ENCODE measurements at regions not wholly inside any gene's neighbourhood (a gene's known extent, or its start where the extent isn't known, plus 50 kb on each side); places are given as distances from the start of the nearest gene placed in this dataset.

GRCh38 chr15:81814882-81815455, 230.8 kb downstream of the MEX3B start:
- no peaks in the 10 kb centered on the region for H3K4me1 Mint-ChIP-seq

GRCh38 chr15:81813215-81813614, 232.6 kb downstream of the MEX3B start:
- no peak overlapping the region for H3K27ac ChIP-seq (ENCODE audit: low read depth, low read length)
- H3K36me3 ChIP-seq (ENCODE audit: control insufficient read depth, insufficient read depth, low read length) = no peaks in the 10 kb centered on the region
- no peak overlapping the region for H3K27ac Mint-ChIP-seq
- 52 to 60% methylated on average over 1 to 3 of the region's 3 CpGs for WGBS, 2 experiments (ENCODE audit: insufficient coverage in 1 of 2, insufficient read length in 1 of 2)
- TF ChIP-seq CTCF (conservative IDR thresholded peaks at IDR 0.05) = peak; percentile 83
- no peaks in the 10 kb centered on the region for H3K9me3 Mint-ChIP-seq
- H3K4me3 Mint-ChIP-seq = no peak overlapping the region
- H3K9ac ChIP-seq (ENCODE audit: extremely low read depth, low read length, poor library complexity, severe bottlenecking) = no peak overlapping the region
- DNase-seq = peak; percentile 79
- H3K4me3 ChIP-seq (ENCODE audit: low read length) = no peak overlapping the region
- H3K9me3 ChIP-seq (ENCODE audit: control insufficient read depth, low read length) = no peaks in the 10 kb centered on the region
- H3K4me1 ChIP-seq (ENCODE audit: control insufficient read depth, insufficient read depth, low read length) = peaks cover 2% of the 10 kb centered on the region
- H3K36me3 Mint-ChIP-seq (ENCODE audit: low read depth) = peaks cover 4% of the 10 kb centered on the region
- no peaks in the 10 kb centered on the region for H3K27me3 ChIP-seq (ENCODE audit: control insufficient read depth, insufficient read depth, low read length, poor library complexity, severe bottlenecking)
- no peaks in the 10 kb centered on the region for H3K27me3 Mint-ChIP-seq (ENCODE audit: insufficient read depth)
- peaks cover 9% of the 10 kb centered on the region for H3K4me1 Mint-ChIP-seq

More at GRCh38 chr15:81814882-81815455, 230.8 kb downstream of the MEX3B start:
- no peaks in the 10 kb centered on the region for H3K9me3 Mint-ChIP-seq
- Histone ChIP-seq H3K9me3 (ENCODE audit: control insufficient read depth, low read length) (no peaks in the 10 kb centered on the region), H3K9ac (ENCODE audit: extremely low read depth, low read length, poor library complexity, severe bottlenecking) (no peak overlapping the region), H3K27ac (ENCODE audit: low read depth, low read length) (no peak overlapping the region), H3K27me3 (ENCODE audit: control insufficient read depth, insufficient read depth, low read length, poor library complexity, severe bottlenecking) (no peaks in the 10 kb centered on the region), H3K4me3 (ENCODE audit: low read length) (no peak overlapping the region), H3K36me3 (ENCODE audit: control insufficient read depth, insufficient read depth, low read length) (no peaks in the 10 kb centered on the region), H3K4me1 (ENCODE audit: control insufficient read depth, insufficient read depth, low read length) (no peaks in the 10 kb centered on the region)
- TF ChIP-seq CTCF (conservative IDR thresholded peaks at IDR 0.05) = no peak
- no peak for DNase-seq
- no peak overlapping the region for H3K27ac Mint-ChIP-seq
- H3K36me3 Mint-ChIP-seq (ENCODE audit: low read depth) = peaks cover 6% of the 10 kb centered on the region
- H3K27me3 Mint-ChIP-seq (ENCODE audit: insufficient read depth) = no peaks in the 10 kb centered on the region
- 91 to 96% methylated on average over 6 to 7 of the region's 7 CpGs for WGBS, 2 experiments (ENCODE audit: insufficient coverage in 1 of 2, insufficient read length in 1 of 2)
- H3K4me3 Mint-ChIP-seq = no peak overlapping the region

- 93 to 98% methylated on average over 7 of the region's 7 CpGs for WGBS, 2 experiments (ENCODE audit: insufficient coverage in 1 of 2, insufficient read length in 1 of 2)
- Histone ChIP-seq H3K36me3 (ENCODE audit: control insufficient read depth, insufficient read depth, low read length) (no peaks in the 10 kb centered on the region), H3K4me3 (ENCODE audit: low read length) (no peak overlapping the region), H3K9me3 (ENCODE audit: control insufficient read depth, low read length) (no peaks in the 10 kb centered on the region), H3K27ac (ENCODE audit: low read depth, low read length) (no peak overlapping the region), H3K9ac (ENCODE audit: extremely low read depth, low read length, poor library complexity, severe bottlenecking) (no peak overlapping the region), H3K4me1 (ENCODE audit: control insufficient read depth, insufficient read depth, low read length) (peaks cover 10% of the 10 kb centered on the region), H3K27me3 (ENCODE audit: control insufficient read depth, insufficient read depth, low read length, poor library complexity, severe bottlenecking) (no peaks in the 10 kb centered on the region)
- Mint-ChIP-seq H3K36me3 (ENCODE audit: low read depth) (peaks cover 2% of the 10 kb centered on the region), H3K4me1 (peaks cover 16% of the 10 kb centered on the region), H3K27ac (no peak overlapping the region), H3K4me3 (no peak overlapping the region), H3K27me3 (ENCODE audit: insufficient read depth) (no peaks in the 10 kb centered on the region), H3K9me3 (no peaks in the 10 kb centered on the region)
- no peak for DNase-seq
- TF ChIP-seq CTCF (conservative IDR thresholded peaks at IDR 0.05) = no peak
Measured at GRCh38 chr15:81812456-81812855, 233.4 kb downstream of the MEX3B start.

Measured in endodermal cell (in vitro differentiated cells).